SK-N-SH treated with all-trans-retinoic acid at 6 μM for 48 hours (cell line): ENCODE measurements at regions not wholly inside any gene's neighbourhood (a gene's known extent, or its start where the extent isn't known, plus 50 kb on each side); places are given as distances from the start of the nearest gene placed in this dataset.

ENCODE experiments used
- ATAC-seq: fragments of 200-7000 bp; cut with Tn5 transposase; 3 replicates; pipeline ENCODE4 v1.9.1; 2020; ENCODE audit warnings: mild to moderate bottlenecking, moderate library complexity
- ARNTL ChIP-seq: fragments of 450-650 bp; formaldehyde crosslinking; IDR thresholded peaks from 2 replicates; pipeline ENCODE4 v1.5.0; 2020; ENCODE audit warnings: low read depth, mild to moderate bottlenecking, moderate library complexity, borderline replicate concordance
- BACH2 ChIP-seq: fragments of 250-450 bp; sonication (Bioruptor Pico); IDR thresholded peaks from 2 replicates; pipeline ENCODE4 v1.9.0; 2021; ENCODE audit warnings: mild to moderate bottlenecking, borderline replicate concordance
- CSDC2 ChIP-seq: fragments of 250-450 bp; sonication (Bioruptor Pico); IDR thresholded peaks from 2 replicates; pipeline ENCODE4 v1.5.0; 2020; ENCODE audit warnings: mild to moderate bottlenecking, moderate library complexity
- ESRRG ChIP-seq: fragments of 250-450 bp; sonication (Bioruptor Pico); IDR thresholded peaks from 2 replicates; pipeline ENCODE4 v1.6.1; 2021; ENCODE audit warnings: mild to moderate bottlenecking
- GLIS3 ChIP-seq: fragments of 250-450 bp; sonication (Bioruptor Pico); IDR thresholded peaks from 2 replicates; pipeline ENCODE4 v1.5.0; 2020; ENCODE audit warnings: mild to moderate bottlenecking, moderate library complexity
- ISL1 ChIP-seq: fragments of 250-450 bp; sonication (Bioruptor Pico); IDR thresholded peaks from 2 replicates; pipeline ENCODE4 v2.1.2; 2022; ENCODE audit warnings: mild to moderate bottlenecking, moderate library complexity
- OSR1 ChIP-seq: fragments of 250-450 bp; sonication (Bioruptor Pico); IDR thresholded peaks from 2 replicates; pipeline ENCODE4 v1.8.0; 2022; ENCODE audit warnings: moderate library complexity, mild to moderate bottlenecking, inconsistent platforms
- PPARA ChIP-seq: fragments of 250-450 bp; sonication (Bioruptor Pico); IDR thresholded peaks from 2 replicates; pipeline ENCODE4 v1.5.0; 2020; ENCODE audit warnings: mild to moderate bottlenecking, borderline replicate concordance
- RARB ChIP-seq: fragments of 250-450 bp; sonication (Bioruptor Pico); IDR thresholded peaks from 2 replicates; pipeline ENCODE4 v1.8.0; 2021; ENCODE audit warnings: mild to moderate bottlenecking, moderate library complexity
- SNAI2 ChIP-seq: fragments of 250-450 bp; sonication (Bioruptor Pico); IDR thresholded peaks from 2 replicates; pipeline ENCODE4 v1.5.0; 2020; ENCODE audit warnings: mild to moderate bottlenecking, moderate library complexity
- TCF4 ChIP-seq: fragments of 250-450 bp; sonication (Bioruptor Pico); IDR thresholded peaks from 2 replicates; pipeline ENCODE4 v1.8.0; 2021; ENCODE audit warnings: mild to moderate bottlenecking, moderate library complexity, borderline replicate concordance
- TOX ChIP-seq: fragments of 250-450 bp; sonication (Bioruptor Pico); IDR thresholded peaks from 2 replicates; pipeline ENCODE4 v1.8.0; 2021; ENCODE audit warnings: mild to moderate bottlenecking, moderate library complexity, borderline replicate concordance
- ZC3H10 ChIP-seq: fragments of 250-450 bp; sonication (Bioruptor Pico); IDR thresholded peaks from 2 replicates; pipeline ENCODE4 v1.5.1; 2021; ENCODE audit warnings: mild to moderate bottlenecking, moderate library complexity
- ZFP30 ChIP-seq: fragments of 450-650 bp; formaldehyde crosslinking; IDR thresholded peaks from 2 replicates; pipeline ENCODE4 v1.5.0; 2022; ENCODE audit warnings: mild to moderate bottlenecking, moderate library complexity
- ZNF565 ChIP-seq: fragments of 450-650 bp; formaldehyde crosslinking; conservative IDR thresholded peaks from 2 replicates; pipeline ENCODE4 v1.5.0; 2020; ENCODE audit warnings: low read depth, mild to moderate bottlenecking, moderate library complexity
- ZNF70 ChIP-seq: fragments of 450-650 bp; formaldehyde crosslinking; IDR thresholded peaks from 2 replicates; pipeline ENCODE4 v1.5.0; 2020; ENCODE audit warnings: mild to moderate bottlenecking, moderate library complexity
- ZNF8 ChIP-seq: fragments of 450-650 bp; formaldehyde crosslinking; IDR thresholded peaks from 2 replicates; pipeline ENCODE4 v1.5.0; 2020; ENCODE audit warnings: mild to moderate bottlenecking, moderate library complexity
- TF ChIP-seq, protein P1 (sequence below): fragments of 250-450 bp; sonication (Bioruptor Pico); IDR thresholded peaks from 2 replicates; pipeline ENCODE4 v1.8.0; 2020; ENCODE audit warnings: mild to moderate bottlenecking, moderate library complexity, borderline replicate concordance
- TF ChIP-seq, protein P2 (sequence below): fragments of 250-450 bp; sonication (Bioruptor Pico); IDR thresholded peaks from 2 replicates; pipeline ENCODE4 v1.5.1; 2021; ENCODE audit warnings: mild to moderate bottlenecking, moderate library complexity
- TF ChIP-seq, protein P3 (sequence below): fragments of 250-450 bp; sonication (Bioruptor Pico); IDR thresholded peaks from 2 replicates; pipeline ENCODE4 v1.8.0; 2021; ENCODE audit warnings: low read depth, mild to moderate bottlenecking, moderate library complexity, borderline replicate concordance
- TF ChIP-seq, protein P4 (sequence below): fragments of 250-450 bp; sonication (Bioruptor Pico); IDR thresholded peaks from 2 replicates; pipeline ENCODE4 v1.5.1; 2020; ENCODE audit warnings: low read depth, mild to moderate bottlenecking, moderate library complexity
- TF ChIP-seq, protein P5 (sequence below): fragments of 250-450 bp; sonication (Bioruptor Pico); IDR thresholded peaks from 2 replicates; pipeline ENCODE4 v1.5.0; 2020; ENCODE audit warnings: mild to moderate bottlenecking, moderate library complexity

DNA sequence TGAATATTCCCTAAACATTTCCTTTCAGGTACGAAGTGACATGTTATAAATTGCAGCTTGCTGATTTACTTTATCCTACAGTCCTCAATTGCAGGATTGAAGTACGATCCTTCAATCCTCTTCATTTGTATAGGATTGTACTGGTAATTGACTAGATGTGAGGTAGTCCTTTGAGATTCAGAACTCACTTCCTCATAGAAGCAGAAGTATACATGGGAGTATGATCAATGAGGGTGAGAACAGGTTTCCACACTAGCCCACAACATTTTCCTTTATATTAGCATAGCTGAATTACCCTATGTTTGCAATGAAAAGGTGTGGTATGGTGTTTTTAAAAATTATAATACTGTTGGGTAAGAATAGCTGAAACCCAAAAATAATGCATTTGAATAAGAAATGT lies 160.0 kb upstream of the UMPS start:
- TF ChIP-seq RARB (no peak), ZNF70 (no peak), PPARA (CRISPR knock-in tag) (no peak), TCF4 (no peak), ISL1 (CRISPR knock-in tag) (no peak), ZC3H10 (CRISPR knock-in tag) (no peak), CSDC2 (no peak), SNAI2 (CRISPR knock-in tag) (no peak), ARNTL (CRISPR knock-in tag) (no peak)
- TF ChIP-seq, protein P1, sequence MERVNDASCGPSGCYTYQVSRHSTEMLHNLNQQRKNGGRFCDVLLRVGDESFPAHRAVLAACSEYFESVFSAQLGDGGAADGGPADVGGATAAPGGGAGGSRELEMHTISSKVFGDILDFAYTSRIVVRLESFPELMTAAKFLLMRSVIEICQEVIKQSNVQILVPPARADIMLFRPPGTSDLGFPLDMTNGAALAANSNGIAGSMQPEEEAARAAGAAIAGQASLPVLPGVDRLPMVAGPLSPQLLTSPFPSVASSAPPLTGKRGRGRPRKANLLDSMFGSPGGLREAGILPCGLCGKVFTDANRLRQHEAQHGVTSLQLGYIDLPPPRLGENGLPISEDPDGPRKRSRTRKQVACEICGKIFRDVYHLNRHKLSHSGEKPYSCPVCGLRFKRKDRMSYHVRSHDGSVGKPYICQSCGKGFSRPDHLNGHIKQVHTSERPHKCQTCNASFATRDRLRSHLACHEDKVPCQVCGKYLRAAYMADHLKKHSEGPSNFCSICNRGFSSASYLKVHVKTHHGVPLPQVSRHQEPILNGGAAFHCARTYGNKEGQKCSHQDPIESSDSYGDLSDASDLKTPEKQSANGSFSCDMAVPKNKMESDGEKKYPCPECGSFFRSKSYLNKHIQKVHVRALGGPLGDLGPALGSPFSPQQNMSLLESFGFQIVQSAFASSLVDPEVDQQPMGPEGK (CRISPR knock-in tag), result no peak
- TF ChIP-seq, protein P2, sequence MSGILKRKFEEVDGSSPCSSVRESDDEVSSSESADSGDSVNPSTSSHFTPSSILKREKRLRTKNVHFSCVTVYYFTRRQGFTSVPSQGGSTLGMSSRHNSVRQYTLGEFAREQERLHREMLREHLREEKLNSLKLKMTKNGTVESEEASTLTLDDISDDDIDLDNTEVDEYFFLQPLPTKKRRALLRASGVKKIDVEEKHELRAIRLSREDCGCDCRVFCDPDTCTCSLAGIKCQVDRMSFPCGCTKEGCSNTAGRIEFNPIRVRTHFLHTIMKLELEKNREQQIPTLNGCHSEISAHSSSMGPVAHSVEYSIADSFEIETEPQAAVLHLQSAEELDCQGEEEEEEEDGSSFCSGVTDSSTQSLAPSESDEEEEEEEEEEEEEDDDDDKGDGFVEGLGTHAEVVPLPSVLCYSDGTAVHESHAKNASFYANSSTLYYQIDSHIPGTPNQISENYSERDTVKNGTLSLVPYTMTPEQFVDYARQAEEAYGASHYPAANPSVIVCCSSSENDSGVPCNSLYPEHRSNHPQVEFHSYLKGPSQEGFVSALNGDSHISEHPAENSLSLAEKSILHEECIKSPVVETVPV (CRISPR knock-in tag), result no peak
- TF ChIP-seq, protein P3, sequence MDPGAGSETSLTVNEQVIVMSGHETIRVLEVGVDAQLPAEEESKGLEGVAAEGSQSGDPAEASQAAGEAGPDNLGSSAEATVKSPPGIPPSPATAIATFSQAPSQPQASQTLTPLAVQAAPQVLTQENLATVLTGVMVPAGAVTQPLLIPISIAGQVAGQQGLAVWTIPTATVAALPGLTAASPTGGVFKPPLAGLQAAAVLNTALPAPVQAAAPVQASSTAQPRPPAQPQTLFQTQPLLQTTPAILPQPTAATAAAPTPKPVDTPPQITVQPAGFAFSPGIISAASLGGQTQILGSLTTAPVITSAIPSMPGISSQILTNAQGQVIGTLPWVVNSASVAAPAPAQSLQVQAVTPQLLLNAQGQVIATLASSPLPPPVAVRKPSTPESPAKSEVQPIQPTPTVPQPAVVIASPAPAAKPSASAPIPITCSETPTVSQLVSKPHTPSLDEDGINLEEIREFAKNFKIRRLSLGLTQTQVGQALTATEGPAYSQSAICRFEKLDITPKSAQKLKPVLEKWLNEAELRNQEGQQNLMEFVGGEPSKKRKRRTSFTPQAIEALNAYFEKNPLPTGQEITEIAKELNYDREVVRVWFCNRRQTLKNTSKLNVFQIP (CRISPR knock-in tag), result no peak
- no peak for ATAC-seq

DNA sequence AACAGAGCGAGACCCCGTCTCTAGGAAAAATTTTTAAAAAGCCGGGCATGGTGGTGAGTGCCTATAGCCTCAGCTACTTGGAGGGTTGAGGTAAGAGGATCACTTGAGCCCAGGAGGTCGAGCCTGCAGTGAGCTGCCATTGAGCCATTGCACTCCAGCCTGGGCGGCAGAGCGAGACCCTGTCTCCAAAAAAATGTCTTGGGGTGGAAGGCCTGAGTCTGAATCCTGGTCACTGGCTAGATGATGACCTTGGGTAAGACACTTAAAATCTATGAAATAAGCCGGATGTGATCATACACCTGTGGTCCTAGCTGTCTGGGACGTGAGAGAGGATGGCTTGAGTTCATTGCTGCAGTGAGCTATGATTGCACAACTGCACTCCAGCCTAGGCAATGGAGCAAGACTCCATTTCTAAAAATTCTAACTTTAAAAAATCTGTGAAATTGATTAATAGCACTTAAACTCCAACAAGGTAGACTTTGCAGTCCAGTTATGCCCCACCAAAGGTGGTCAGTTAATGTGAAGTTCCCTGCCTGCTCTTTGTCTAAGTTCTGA lies 157.3 kb upstream of the UMPS start:
- no peak for ATAC-seq
- no peak for TF ChIP-seq OSR1 (CRISPR knock-in tag)
- TF ChIP-seq TCF4, result no peak
- no peak for TF ChIP-seq ZNF8
- TF ChIP-seq GLIS3 (CRISPR knock-in tag), result no peak
- TF ChIP-seq, protein P4, sequence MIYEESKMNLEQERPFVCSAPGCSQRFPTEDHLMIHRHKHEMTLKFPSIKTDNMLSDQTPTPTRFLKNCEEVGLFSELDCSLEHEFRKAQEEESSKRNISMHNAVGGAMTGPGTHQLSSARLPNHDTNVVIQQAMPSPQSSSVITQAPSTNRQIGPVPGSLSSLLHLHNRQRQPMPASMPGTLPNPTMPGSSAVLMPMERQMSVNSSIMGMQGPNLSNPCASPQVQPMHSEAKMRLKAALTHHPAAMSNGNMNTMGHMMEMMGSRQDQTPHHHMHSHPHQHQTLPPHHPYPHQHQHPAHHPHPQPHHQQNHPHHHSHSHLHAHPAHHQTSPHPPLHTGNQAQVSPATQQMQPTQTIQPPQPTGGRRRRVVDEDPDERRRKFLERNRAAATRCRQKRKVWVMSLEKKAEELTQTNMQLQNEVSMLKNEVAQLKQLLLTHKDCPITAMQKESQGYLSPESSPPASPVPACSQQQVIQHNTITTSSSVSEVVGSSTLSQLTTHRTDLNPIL (CRISPR knock-in tag), result no peak
- TF ChIP-seq ISL1 (CRISPR knock-in tag), result no peak
- TF ChIP-seq BACH2 (CRISPR knock-in tag), result no peak
- TF ChIP-seq ZFP30, result no peak
- no peak for TF ChIP-seq PPARA (CRISPR knock-in tag)

DNA sequence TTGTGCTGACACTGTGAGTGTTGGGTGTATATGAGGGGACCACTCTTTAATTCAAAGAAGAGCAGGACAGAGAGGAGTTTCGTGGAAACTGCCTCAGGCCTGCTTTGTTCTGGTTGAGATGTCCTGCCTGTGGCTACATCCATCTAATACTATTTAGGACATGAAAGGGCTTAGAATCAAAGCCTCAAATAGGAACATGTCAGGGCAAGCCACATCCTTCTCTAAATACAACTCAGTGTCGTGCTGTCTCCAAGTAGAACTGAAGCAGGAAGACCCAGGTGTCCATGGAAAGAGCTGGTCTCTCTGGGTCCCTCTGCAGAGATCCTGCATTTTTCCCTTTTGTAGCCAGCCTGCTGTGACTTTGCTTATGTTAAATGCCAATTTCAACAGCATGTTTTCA lies 156.2 kb upstream of the UMPS start:
- TF ChIP-seq ZNF70 (no peak), ZFP30 (no peak), ESRRG (no peak), SNAI2 (CRISPR knock-in tag) (no peak), TOX (no peak), ZNF8 (no peak), ZC3H10 (CRISPR knock-in tag) (no peak), GLIS3 (CRISPR knock-in tag) (no peak), CSDC2 (no peak), TCF4 (no peak), BACH2 (CRISPR knock-in tag) (no peak), OSR1 (CRISPR knock-in tag) (no peak), ZNF565 (CRISPR knock-in tag) (no peak)
- TF ChIP-seq, protein P1 (CRISPR knock-in tag), result no peak
- TF ChIP-seq, protein P3 (CRISPR knock-in tag), result no peak
- TF ChIP-seq, protein P2 (CRISPR knock-in tag), result no peak
- TF ChIP-seq, protein P5, sequence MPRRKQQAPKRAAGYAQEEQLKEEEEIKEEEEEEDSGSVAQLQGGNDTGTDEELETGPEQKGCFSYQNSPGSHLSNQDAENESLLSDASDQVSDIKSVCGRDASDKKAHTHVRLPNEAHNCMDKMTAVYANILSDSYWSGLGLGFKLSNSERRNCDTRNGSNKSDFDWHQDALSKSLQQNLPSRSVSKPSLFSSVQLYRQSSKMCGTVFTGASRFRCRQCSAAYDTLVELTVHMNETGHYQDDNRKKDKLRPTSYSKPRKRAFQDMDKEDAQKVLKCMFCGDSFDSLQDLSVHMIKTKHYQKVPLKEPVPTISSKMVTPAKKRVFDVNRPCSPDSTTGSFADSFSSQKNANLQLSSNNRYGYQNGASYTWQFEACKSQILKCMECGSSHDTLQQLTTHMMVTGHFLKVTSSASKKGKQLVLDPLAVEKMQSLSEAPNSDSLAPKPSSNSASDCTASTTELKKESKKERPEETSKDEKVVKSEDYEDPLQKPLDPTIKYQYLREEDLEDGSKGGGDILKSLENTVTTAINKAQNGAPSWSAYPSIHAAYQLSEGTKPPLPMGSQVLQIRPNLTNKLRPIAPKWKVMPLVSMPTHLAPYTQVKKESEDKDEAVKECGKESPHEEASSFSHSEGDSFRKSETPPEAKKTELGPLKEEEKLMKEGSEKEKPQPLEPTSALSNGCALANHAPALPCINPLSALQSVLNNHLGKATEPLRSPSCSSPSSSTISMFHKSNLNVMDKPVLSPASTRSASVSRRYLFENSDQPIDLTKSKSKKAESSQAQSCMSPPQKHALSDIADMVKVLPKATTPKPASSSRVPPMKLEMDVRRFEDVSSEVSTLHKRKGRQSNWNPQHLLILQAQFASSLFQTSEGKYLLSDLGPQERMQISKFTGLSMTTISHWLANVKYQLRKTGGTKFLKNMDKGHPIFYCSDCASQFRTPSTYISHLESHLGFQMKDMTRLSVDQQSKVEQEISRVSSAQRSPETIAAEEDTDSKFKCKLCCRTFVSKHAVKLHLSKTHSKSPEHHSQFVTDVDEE (CRISPR knock-in tag), result no peak
- ATAC-seq, result no peak
